NCI-H82 treated with DMSO at 0.1 percent for 48 hours (cell line): ENCODE measurements at regions not wholly inside any gene's neighbourhood (a gene's known extent, or its start where the extent isn't known, plus 50 kb on each side); places are given as distances from the start of the nearest gene placed in this dataset.
"Not testable (repeated sequence)": the region's sequence is repeated elsewhere in the genome, so short reads cannot be mapped to it uniquely, and the experiment has no call there.

Experiments
- DNase-seq: peaks from one replicate; lab custom pipeline; 2025; ENCODE audit not compliant: unreplicated experiment; lab: John Stamatoyannopoulos, UW

DNA sequence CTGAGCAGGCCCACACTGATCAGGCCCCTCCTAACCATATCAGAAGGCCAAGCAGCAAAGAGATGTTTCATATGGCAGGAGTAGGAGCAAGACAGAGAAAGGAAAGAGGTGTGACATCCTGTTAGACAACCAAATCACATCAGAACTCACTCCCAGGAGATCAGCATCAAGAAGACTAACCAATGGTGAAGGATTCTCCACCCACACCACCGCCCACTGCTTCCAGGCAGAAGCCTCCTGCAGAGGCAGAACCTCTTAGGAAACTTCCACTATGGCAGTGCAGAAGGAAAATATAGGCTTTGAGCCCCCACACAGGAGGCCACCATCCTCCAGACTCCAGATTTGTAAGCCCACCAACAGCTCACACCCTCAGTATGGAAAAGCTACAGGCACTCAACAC, 624.7 kb upstream of the DEFB115 start:
- DNase-seq, result not testable (repeated sequence)

DNA sequence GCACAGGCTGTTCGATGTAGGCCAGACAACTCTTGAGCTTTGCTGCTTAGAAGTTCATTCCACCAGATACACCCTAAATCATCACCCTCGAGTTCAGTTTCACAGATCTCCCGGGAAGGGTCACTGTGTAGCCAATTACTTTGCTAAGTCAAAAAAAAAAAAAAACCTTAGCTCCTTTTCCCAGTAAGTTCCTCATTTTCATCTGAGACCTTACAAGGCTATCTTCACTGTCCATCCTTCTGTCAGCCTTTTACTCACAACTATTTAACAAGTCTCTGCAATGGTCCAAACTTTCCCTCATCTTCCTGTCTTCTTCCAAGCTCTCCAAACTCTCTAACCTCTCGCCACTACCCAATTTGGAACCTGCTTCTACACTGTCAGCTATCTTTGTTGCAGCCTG, 615.9 kb upstream of the DEFB115 start:
- not testable (repeated sequence) for DNase-seq

DNA sequence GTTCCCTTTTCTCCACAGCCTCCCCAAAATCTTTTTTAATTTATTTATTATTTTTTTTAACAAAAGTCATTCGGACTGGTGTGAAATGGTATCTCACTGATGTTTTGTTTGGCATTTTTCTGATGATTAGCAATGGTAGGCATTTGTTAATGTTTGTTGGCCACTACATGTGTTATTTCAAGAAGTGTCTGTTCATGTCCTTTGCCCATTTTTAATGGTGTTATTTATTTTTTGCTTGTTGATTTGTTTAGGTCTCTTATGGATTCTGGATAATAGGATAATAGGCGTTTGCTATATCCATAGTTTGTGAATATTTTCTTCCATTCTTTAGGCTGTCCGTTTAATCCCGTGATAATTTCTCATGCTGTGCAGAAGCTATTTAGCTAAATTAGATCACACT, 596.5 kb upstream of the DEFB115 start:
- not testable (repeated sequence) for DNase-seq

DNA sequence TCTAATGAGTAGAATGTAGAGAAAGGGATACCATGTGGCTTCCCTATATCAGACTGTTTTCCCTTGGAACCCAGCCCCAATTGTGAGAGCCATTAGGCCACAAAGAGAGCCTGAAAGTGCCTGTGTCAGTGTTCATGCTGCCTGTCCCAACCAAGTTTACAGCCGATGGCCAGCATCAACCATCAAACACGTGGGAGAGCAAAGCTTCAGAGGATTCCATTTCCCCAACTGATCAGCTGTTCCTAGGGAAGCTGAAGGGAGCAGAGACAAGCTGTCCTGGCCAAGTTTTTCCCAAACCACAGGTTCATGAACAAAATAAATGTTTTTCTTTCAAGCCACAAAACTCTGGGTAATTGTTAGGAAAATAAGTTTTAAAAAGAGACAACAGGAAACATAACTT, 589.0 kb upstream of the DEFB115 start:
- DNase-seq, result not testable (repeated sequence)

DNA sequence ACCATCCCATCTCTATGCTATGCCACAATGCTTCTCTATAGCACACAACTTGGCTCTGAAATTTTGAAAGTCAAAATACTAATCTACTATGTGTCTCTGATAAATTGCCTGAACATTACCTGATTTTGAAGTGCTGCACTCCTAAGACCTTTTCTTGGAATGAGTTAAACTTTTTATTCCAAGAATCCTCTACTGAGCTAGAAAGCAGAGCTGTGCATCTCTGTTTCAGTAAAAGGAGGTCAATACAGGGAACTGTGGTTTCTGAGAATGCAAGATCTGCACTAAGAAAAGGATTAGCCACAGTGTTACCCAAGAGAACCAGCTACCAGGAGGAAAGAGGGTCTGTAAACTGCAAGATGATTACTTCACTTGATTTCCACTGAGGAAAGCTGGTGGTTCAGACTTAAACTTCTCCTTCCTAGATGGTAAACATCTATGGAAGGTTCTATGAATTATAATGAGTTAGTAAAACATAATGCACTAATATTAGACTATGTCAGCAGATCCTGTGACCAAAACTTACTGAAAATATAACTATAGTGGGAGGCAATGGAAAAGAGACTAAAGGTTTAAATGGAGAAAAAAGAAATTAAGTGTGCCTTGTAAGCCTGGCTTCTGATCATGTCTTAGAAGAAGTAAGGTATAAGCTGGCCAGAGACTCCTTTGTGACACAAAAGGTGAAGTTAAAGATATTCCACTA, 588.0 kb upstream of the DEFB115 start:
- DNase-seq, result not testable (repeated sequence)

DNA sequence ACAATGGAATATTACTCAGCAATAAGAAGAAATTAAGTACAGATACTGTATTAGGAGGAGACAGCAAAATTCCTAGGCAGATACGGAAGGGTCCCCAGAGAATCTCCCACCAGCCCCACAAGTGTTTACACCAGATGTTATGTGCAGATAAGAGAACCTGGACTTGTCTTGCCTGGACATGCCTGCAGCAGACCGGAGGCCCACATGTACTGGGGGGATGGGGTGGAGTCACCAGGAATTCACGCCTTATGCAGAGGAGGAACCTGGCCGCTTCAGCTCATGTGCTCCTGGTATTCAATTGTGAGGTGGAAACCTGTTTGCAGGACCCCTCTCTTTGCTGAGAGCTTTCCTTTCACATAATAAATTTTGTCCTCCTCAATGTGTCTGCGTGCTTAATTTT, 586.3 kb upstream of the DEFB115 start:
- DNase-seq, result not testable (repeated sequence)

DNA sequence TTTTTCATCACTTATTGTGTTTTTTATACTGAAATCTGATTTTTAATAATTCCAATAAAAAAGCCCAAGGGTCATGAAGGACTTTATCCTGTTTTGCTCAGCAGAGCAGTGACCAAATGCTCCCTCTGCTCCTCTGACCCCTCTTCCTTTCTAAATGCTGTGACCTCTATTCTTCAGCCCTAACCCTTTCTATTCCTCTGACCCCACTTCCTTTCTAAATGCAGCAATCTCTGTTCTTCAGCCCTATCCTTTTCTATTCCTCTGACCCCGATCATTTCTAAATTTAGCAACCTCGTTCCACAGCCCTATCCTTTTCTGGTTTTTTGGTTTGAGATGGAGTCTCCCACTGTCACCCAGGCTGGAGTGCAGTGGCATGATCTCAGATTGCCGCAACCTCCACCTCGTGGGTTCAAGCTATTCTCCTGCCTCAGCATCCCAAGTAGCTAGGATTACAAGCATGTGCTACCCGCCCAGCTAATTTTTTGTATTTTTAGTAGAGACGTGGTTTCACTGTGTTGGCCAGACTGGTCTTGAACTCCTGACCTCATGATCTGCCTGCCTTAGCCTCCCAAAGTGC, 581.4 kb upstream of the DEFB115 start:
- not testable (repeated sequence) for DNase-seq

DNA sequence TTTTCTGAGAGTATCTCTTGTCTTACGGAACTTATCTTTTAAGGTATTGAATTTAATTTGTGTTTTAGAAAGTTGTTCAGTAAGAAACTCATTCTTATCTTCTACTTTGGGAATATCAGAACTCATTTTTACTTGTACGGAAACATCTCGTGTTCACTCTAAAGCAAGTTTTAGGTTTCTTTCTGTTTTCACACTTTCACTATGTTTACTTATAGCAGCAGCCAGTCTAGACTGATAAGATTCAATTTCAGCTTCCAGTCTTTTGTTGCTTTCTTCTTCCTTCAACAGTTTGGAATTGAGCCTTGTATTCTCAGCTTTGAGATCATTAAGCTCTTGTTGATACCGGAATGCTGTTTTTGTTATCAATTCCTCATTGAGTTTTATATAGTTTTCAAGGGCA, 575.2 kb upstream of the DEFB115 start:
- not testable (repeated sequence) for DNase-seq

DNA sequence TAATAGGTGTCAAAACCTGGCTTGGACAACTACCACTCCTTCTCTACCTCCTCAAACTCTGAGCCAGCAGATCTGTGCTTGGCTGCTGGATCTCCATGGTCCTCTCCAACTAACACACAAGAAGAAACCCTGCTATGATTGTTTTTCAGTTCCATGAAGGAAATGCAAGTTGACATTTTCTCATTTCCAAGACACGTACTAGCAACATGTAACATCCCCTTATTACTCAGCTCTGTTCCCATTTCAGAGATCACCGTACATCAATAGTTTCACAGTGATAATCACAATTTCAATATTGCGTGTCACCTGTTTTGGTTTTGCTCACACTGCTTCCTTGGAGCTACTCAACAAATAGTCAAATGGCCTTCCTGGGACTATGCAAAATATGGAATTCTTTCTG, 544.6 kb upstream of the DEFB115 start:
- DNase-seq, result not testable (repeated sequence)

DNA sequence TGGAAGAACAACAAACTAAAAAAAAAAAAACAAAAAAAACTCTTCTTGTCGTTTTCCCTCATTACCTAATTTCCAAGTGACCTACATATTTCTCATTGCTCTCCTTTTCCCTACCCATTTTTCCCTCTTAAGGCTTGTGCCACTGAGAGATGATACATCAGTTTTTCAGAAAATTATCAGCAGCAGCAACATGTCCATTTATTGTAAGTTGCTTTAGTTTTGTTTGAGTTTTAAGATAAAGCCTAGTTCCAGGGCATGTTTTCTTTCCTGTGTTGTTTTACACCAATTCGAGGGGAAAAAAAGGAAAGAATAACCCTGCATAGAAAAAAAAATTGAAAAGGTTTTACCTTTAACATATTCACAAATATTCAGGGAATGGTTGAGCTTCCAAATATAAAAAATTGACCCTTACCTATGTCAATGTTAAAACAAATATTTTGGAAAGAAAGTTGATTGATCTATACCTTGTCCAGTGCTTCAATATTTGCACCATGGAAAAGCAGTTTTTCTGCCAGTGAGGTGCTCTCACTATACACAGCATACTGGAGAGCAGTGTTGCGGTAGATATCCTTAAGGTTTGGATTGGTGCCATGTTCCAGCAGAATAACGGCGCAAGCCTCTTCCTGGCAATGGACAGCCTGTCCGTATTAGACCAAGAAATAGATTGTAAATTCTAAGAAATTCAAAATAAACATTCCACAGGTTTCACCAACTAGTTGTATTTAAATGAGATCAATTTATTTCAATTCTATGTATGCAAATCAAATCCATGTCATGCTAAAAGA, 537.9 kb upstream of the DEFB115 start:
- DNase-seq, result not testable (repeated sequence)

DNA sequence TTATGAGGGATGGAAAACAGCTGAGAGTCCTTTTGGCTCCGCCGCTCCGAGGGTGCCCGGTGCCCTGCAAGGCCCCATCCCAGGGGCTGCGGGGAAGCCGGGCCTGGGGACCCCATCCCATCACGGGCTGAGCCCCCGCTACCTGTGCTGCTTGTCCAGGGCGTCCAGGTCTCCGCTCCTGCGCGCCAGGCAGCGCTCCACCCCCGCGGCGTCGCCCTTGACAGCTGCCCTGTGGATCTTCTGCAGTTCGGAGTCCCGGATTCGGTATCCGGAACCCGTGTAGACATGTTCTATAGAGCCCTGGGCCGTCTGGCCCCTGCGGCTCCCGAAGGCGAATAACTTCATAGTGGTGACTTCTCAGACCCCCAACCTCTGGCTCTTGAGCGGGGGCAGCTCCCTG, 534.0 kb upstream of the DEFB115 start:
- DNase-seq, result not testable (repeated sequence)

DNA sequence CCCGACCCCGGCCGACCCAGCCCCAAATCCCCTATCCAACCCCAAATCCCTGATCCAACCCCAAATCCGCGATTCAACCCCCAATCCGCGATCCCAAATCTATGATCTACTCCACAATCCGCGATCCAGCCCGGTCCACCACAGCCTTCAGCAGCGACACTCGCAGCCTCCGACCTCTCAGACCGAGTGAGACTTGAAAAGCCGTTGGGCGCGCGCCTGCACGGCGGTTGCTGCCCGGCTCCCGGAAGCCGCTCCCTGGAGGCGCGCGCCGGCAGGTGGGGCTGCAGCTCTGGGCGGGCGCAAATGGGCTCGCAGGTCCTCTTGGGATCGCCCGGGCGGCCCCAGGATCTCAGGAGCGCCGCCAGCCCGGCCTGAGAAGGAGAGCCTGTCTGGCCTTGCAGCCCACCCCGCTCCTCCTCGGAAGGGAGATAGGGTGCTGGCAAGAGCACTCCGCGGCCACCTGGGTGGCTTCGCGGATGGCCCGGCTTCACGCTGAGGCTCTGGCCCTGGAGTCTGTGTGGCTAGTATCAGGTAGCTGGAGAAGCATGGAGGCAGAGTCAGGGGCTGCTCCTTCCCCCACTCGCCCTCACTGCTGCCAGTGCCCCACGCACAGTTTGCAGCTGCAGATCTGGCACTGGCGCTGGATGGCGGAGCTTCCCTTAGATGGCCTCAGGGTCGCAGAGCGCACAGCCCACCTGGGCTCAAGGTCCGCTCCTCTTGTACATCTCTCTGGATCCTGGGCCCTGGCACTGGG, 533.4 kb upstream of the DEFB115 start:
- peak; percentile 1 for DNase-seq

DNA sequence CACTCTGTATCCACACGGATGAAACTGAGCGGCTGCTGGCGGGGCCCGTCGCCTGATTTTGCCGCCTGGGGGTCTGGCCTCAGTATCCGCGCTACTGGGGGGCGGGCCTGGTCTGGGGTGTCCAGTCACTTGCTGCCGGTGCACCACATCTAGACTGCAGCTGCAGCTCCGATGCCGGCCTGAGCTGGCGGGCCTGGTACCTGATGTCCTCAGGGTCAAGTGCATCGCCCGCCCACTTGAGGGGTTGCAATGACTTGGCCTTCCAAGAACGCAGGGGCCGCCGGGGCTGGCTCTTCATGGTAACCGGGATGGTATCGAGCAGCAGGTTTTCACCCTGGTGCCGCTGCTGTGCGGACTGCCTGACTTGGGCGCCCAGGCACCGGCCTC, 532.8 kb upstream of the DEFB115 start:
- DNase-seq, result not testable (repeated sequence)

DNA sequence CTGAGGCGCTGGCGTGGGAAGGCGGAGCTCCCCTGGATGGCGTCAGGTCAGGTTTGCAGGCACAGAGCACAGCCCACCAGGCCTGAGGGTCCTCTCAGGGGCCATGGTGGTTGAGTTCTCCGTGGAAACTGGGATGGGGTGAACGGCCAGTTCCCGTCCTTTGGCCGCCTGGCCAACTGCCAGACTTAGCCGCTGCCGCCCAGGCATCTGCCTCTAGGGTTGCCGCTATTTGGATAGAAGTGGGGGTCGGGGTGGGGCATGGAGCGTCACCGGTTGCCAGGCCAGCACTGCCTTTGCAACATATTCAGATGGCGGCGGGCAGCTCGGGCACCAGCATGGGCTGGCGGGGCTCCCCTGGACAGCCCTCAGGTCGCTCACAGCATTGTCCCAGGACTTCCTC, 532.3 kb upstream of the DEFB115 start:
- not testable (repeated sequence) for DNase-seq

DNA sequence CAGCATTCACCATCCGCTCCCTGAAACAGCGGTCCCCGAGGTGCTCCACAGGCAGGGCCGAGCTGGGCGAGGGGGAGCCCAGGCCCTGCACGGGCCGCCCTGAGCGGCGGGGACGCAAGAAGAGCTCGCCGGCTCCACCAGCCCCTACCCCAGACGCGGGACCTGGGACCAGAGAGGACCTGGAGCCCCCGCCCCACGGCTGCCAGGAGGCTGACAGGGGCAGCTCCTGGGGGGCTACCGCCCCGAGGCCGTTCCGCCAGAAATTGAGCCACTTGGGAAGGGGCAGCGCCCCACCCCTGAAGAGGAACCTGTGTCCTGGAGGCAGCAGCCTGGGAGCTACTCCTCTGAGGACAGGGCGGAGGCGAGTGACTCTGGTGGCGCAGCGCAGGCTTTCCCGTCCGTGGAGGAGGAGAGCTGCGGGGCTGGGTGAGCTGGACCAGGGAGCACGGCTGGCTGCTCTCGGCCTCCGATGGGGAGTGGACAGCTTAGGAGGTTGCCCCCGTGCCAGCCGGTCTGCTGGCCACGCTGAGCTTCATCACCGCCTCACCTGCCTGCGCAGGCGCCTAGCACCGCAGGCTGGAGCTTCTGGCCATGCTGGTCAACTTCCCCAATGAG, 529.1 kb upstream of the DEFB115 start:
- not testable (repeated sequence) for DNase-seq
